Stomach (tissue), 4 donors: ENCODE measurements at regions not wholly inside any gene's neighbourhood (a gene's known extent, or its start where the extent isn't known, plus 50 kb on each side); places are given as distances from the start of the nearest gene placed in this dataset.

ENCODE experiments used
- EP300 ChIP-seq: sonication (generic); formaldehyde crosslinking; IDR thresholded peaks from one replicate; pipeline ENCODE4 v1.6.1; 2017; ENCODE audit warnings: antibody characterized with exemption
- POLR2A ChIP-seq, 4 donors: fragments of 450-650 bp; IDR thresholded peaks; one replicate each; pipeline ENCODE4 v1.6.1; 2016; ENCODE audit warnings: antibody characterized with exemption in 4 of 4, control low read depth in 2 of 4, mild to moderate bottlenecking in 1 of 4, moderate library complexity in 1 of 4
- POLR2AphosphoS5 ChIP-seq, 3 donors: sonication (generic); formaldehyde crosslinking; IDR thresholded peaks; one replicate each; pipeline ENCODE4 v1.6.1; 2016; ENCODE audit warnings: antibody characterized with exemption in 3 of 3
- TF ChIP-seq, protein P1 (sequence below), 7 experiments: fragments of 450-650 bp in 4 of 7; fragments of 200-600 bp in 3 of 7; sonication (generic) in 3 of 7; IDR thresholded peaks; one replicate each; pipeline ENCODE4 v1.5.1; 2016 to 2019; ENCODE audit warnings: antibody characterized with exemption in 7 of 7, control low read depth in 2 of 7, mild to moderate bottlenecking in 1 of 7

DNA sequence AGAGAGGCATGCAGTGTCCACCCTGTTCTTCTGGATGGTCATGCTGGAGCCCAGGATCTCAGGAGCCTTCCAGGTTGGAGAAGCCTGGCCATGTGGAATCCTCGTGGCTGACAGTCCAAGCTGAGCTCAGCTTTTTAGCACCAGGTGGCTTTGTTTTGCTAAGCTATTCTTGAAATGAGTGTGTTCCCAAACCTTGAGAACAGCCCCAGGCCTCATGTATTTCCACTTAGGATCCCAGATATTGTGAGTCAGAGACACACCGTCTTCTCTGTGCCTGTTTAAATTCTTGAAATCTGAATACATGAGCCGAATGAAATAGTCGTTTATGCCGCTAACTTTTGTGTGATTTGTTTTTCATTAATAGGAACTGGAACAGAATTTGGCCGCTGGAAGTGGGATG, 61.2 kb downstream of the IRX2 start:
- TF ChIP-seq, protein P1, sequence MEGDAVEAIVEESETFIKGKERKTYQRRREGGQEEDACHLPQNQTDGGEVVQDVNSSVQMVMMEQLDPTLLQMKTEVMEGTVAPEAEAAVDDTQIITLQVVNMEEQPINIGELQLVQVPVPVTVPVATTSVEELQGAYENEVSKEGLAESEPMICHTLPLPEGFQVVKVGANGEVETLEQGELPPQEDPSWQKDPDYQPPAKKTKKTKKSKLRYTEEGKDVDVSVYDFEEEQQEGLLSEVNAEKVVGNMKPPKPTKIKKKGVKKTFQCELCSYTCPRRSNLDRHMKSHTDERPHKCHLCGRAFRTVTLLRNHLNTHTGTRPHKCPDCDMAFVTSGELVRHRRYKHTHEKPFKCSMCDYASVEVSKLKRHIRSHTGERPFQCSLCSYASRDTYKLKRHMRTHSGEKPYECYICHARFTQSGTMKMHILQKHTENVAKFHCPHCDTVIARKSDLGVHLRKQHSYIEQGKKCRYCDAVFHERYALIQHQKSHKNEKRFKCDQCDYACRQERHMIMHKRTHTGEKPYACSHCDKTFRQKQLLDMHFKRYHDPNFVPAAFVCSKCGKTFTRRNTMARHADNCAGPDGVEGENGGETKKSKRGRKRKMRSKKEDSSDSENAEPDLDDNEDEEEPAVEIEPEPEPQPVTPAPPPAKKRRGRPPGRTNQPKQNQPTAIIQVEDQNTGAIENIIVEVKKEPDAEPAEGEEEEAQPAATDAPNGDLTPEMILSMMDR (IDR thresholded peaks at IDR 0.05) = no peak
- TF ChIP-seq POLR2A (IDR thresholded peaks at IDR 0.05) (no peak), POLR2AphosphoS5 (IDR thresholded peaks at IDR 0.05) (no peak), EP300 (no peak)
